IMR-90 (cell line): ENCODE measurements at regions not wholly inside any gene's neighbourhood (a gene's known extent, or its start where the extent isn't known, plus 50 kb on each side); places are given as distances from the start of the nearest gene placed in this dataset.

ENCODE experiments used
- ATAC-seq: fragments of 200-7000 bp; cut with Tn5 transposase; 2 replicates; pipeline ENCODE4 v1.9.1; 2020; ENCODE audit warnings: low read depth, mild to moderate bottlenecking, moderate library complexity
- BruUV-seq: library from RNA; stranded (reverse); fragments of 400-500 nt; replicated peaks from 2 replicates; lab custom pipeline; 2021; lab: Mats Ljungman, UMichigan
- CTCF ChIA-PET: fragments of 300-600 bp; formaldehyde crosslinking; extraction: SDS; loops from one replicate; lab custom pipeline; 2021; ENCODE audit warnings: antibody characterized with exemption; lab: Yijun Ruan, JAX
- POLR2A ChIA-PET: fragments of 300-600 bp; sonication (Branson Sonifier 250); formaldehyde crosslinking; loops from one replicate; lab custom pipeline; 2022; ENCODE audit warnings: antibody characterized with exemption; ENCODE audit not compliant: unreplicated experiment; lab: Charles Lee
- DNase-seq: peaks from one replicate; pipeline ENCODE4 v3.0.0; 2013
- H2AFZ ChIP-seq: replicated peaks from 2 replicates; pipeline ENCODE3; 2013; ENCODE audit warnings: low read length, mild to moderate bottlenecking; ENCODE audit not compliant: poor library complexity
- H2AK5ac ChIP-seq: 2 replicates; pipeline ENCODE4 v1.6.1; 2013; ENCODE audit warnings: low read depth, low read length, inconsistent platforms
- H2AK9ac ChIP-seq: replicated peaks from 2 replicates; pipeline ENCODE3; 2013; ENCODE audit warnings: mild to moderate bottlenecking, low read depth, low read length, moderate library complexity; ENCODE audit not compliant: poor library complexity
- H2BK120ac ChIP-seq: 2 replicates; pipeline ENCODE4 v1.6.1; 2013; ENCODE audit warnings: low read depth, low read length, inconsistent platforms
- H2BK15ac ChIP-seq: 3 replicates; pipeline ENCODE4 v1.6.1; 2013; ENCODE audit warnings: low read depth, low read length, inconsistent platforms
- H2BK20ac ChIP-seq: 2 replicates; pipeline ENCODE4 v1.6.1; 2013; ENCODE audit warnings: low read depth, mild to moderate bottlenecking, inconsistent platforms, low read length, moderate library complexity
- H2BK5ac ChIP-seq: 2 replicates; pipeline ENCODE4 v1.6.1; 2013; ENCODE audit warnings: mild to moderate bottlenecking, low read depth, low read length, inconsistent platforms; ENCODE audit not compliant: poor library complexity, severe bottlenecking
- H3K14ac ChIP-seq: replicated peaks from 2 replicates; pipeline ENCODE4 v1.6.1; 2013; ENCODE audit warnings: low read depth, low read length, inconsistent platforms
- H3K18ac ChIP-seq: 2 replicates; pipeline ENCODE4 v1.6.1; 2013; ENCODE audit warnings: low read depth, low read length, control low read depth
- H3K23ac ChIP-seq: 2 replicates; pipeline ENCODE4 v1.6.1; 2013; ENCODE audit warnings: low read depth, low read length, inconsistent platforms
- H3K27ac ChIP-seq: 2 replicates; pipeline ENCODE4 v1.5.1; 2013; ENCODE audit warnings: mild to moderate bottlenecking, control low read depth, low read length; ENCODE audit not compliant: insufficient read depth
- H3K27me3 ChIP-seq: 2 replicates; pipeline ENCODE4 v1.6.1; 2013; ENCODE audit warnings: low read length; ENCODE audit not compliant: control insufficient read depth, insufficient read depth
- H3K36me3 ChIP-seq: 2 replicates; pipeline ENCODE4 v1.6.1; 2013; ENCODE audit warnings: low read length, mixed read lengths; ENCODE audit not compliant: control insufficient read depth, insufficient read depth
- H3K4ac ChIP-seq: 2 replicates; pipeline ENCODE4 v1.6.1; 2013; ENCODE audit warnings: low read depth, low read length, inconsistent platforms
- H3K4me1 ChIP-seq: 2 replicates; pipeline ENCODE4 v1.6.1; 2013; ENCODE audit warnings: low read length, mixed read lengths; ENCODE audit not compliant: control insufficient read depth, insufficient read depth
- H3K4me2 ChIP-seq: 2 replicates; pipeline ENCODE4 v1.6.1; 2013; ENCODE audit warnings: low read depth, mild to moderate bottlenecking, control low read depth, low read length, moderate library complexity
- H3K4me3 ChIP-seq: 2 replicates; pipeline ENCODE4 v1.5.1; 2013; ENCODE audit warnings: low read depth, mild to moderate bottlenecking, control low read depth, low read length, moderate library complexity; ENCODE audit not compliant: insufficient read depth
- H3K56ac ChIP-seq: 2 replicates; pipeline ENCODE4 v1.6.1; 2013; ENCODE audit warnings: low read length, inconsistent platforms; ENCODE audit not compliant: insufficient read depth; ENCODE audit errors: extremely low read depth
- H3K79me1 ChIP-seq, 2 experiments: 2 replicates each; pipeline ENCODE4 v1.6.1; 2013; ENCODE audit warnings: low read length in 2 of 2, inconsistent platforms in 1 of 2, low read depth in 1 of 2
- H3K9ac ChIP-seq: 2 replicates; pipeline ENCODE4 v1.6.1; 2013; ENCODE audit warnings: low read depth, low read length, control low read depth
- H3K9me1 ChIP-seq: 2 replicates; pipeline ENCODE4 v1.6.1; 2013; ENCODE audit warnings: low read length, inconsistent platforms; ENCODE audit not compliant: insufficient read depth
- H3K9me3 ChIP-seq: 2 replicates; pipeline ENCODE4 v1.6.1; 2013; ENCODE audit warnings: low read length; ENCODE audit not compliant: control insufficient read depth, insufficient read depth
- H4K20me1 ChIP-seq: 2 replicates; pipeline ENCODE4 v1.6.1; 2013; ENCODE audit warnings: low read length, inconsistent platforms; ENCODE audit not compliant: insufficient read depth
- H4K5ac ChIP-seq: 2 replicates; pipeline ENCODE4 v1.6.1; 2013; ENCODE audit warnings: mild to moderate bottlenecking, low read depth, low read length, control low read depth
- H4K8ac ChIP-seq, 2 experiments: 2 replicates each; pipeline ENCODE4 v1.6.1; 2013; ENCODE audit warnings: low read depth in 2 of 2, low read length in 2 of 2, control low read depth in 1 of 2, inconsistent platforms in 1 of 2
- H4K91ac ChIP-seq: 2 replicates; pipeline ENCODE4 v1.6.1; 2013; ENCODE audit warnings: low read depth, low read length, inconsistent platforms; ENCODE audit not compliant: insufficient read depth
- BHLHE40 ChIP-seq: fragments of 150-350 bp; IDR thresholded peaks from 2 replicates; pipeline ENCODE4 v1.6.1; 2016; ENCODE audit warnings: mild to moderate bottlenecking, low read depth, low read length
- CEBPB ChIP-seq: IDR thresholded peaks from 2 replicates; pipeline ENCODE4 v1.6.1; 2012; ENCODE audit warnings: low read depth, low read length, improper control_type of control experiment
- CHD1 ChIP-seq: IDR thresholded peaks from 2 replicates; pipeline ENCODE4 v1.6.1; 2012; ENCODE audit warnings: low read depth, low read length, improper control_type of control experiment
- FOS ChIP-seq: fragments of 150-350 bp; IDR thresholded peaks from 2 replicates; pipeline ENCODE4 v1.6.1; 2016; ENCODE audit warnings: low read depth, low read length
- MAFK ChIP-seq: IDR thresholded peaks from 2 replicates; pipeline ENCODE4 v1.6.1; 2012; ENCODE audit warnings: low read depth, low read length, improper control_type of control experiment
- MAZ ChIP-seq: IDR thresholded peaks from 2 replicates; pipeline ENCODE4 v1.6.1; 2012; ENCODE audit warnings: low read depth, mild to moderate bottlenecking, low read length, improper control_type of control experiment, moderate library complexity, borderline replicate concordance
- MXI1 ChIP-seq: IDR thresholded peaks from 2 replicates; pipeline ENCODE4 v1.6.1; 2012; ENCODE audit warnings: low read depth, mild to moderate bottlenecking, low read length, moderate library complexity, borderline replicate concordance
- NFE2L2 ChIP-seq: fragments of 150-350 bp; IDR thresholded peaks from 2 replicates; pipeline ENCODE4 v1.6.1; 2016; ENCODE audit warnings: low read depth, mild to moderate bottlenecking, low read length
- POLR2A ChIP-seq: IDR thresholded peaks from 2 replicates; pipeline ENCODE4 v1.6.1; 2012; ENCODE audit warnings: mild to moderate bottlenecking, low read depth, low read length
- RCOR1 ChIP-seq: IDR thresholded peaks from 2 replicates; pipeline ENCODE4 v1.6.1; 2012; ENCODE audit warnings: mild to moderate bottlenecking, low read length, improper control_type of control experiment; ENCODE audit not compliant: insufficient replicate concordance
- RFX5 ChIP-seq: IDR thresholded peaks from 2 replicates; pipeline ENCODE4 v1.8.0; 2012; ENCODE audit warnings: low read depth, mild to moderate bottlenecking, low read length, moderate library complexity
- SMC3 ChIP-seq: fragments of 150-350 bp; IDR thresholded peaks from 2 replicates; pipeline ENCODE4 v1.6.1; 2016; ENCODE audit warnings: low read depth, mild to moderate bottlenecking, antibody characterized with exemption, low read length, moderate library complexity
- WGBS, 2 experiments: methylation state at CpG; one replicate each; pipeline versions ENCODE4 v1.1.5 to v1.1.7; 2013; ENCODE audit warnings: missing lambda C conversion rate in 2 of 2; ENCODE audit not compliant: insufficient read length in 1 of 2; ENCODE audit errors: extremely low coverage in 2 of 2; 5-methylcytosine and 5-hydroxymethylcytosine counted together
- dilution Hi-C: fragments of 300-500 bp; cut with HindIII; formaldehyde crosslinking; loops from one replicate; pipeline ENCODE4 v1.14.3; 2018; ENCODE audit warnings: low sequenced_read_pairs; ENCODE audit not compliant: unreplicated experiment
- in situ Hi-C: fragments of 300-500 bp; cut with MboI; formaldehyde crosslinking; loops from 3 replicates; pipeline ENCODE4 v1.14.3; 2019; ENCODE audit warnings: low sequenced_read_pairs, inconsistent platforms, mixed read lengths
- intact Hi-C: fragments of 100-400 bp; cut with micrococcal nuclease; formaldehyde crosslinking; loops from 2 replicates; pipeline ENCODE4 v1.10.0; 2022
- TF ChIP-seq, protein P1 (sequence below): conservative IDR thresholded peaks from 2 replicates; pipeline ENCODE4 v1.5.1; 2012; ENCODE audit warnings: mild to moderate bottlenecking, low read depth, low read length, improper control_type of control experiment

DNA sequence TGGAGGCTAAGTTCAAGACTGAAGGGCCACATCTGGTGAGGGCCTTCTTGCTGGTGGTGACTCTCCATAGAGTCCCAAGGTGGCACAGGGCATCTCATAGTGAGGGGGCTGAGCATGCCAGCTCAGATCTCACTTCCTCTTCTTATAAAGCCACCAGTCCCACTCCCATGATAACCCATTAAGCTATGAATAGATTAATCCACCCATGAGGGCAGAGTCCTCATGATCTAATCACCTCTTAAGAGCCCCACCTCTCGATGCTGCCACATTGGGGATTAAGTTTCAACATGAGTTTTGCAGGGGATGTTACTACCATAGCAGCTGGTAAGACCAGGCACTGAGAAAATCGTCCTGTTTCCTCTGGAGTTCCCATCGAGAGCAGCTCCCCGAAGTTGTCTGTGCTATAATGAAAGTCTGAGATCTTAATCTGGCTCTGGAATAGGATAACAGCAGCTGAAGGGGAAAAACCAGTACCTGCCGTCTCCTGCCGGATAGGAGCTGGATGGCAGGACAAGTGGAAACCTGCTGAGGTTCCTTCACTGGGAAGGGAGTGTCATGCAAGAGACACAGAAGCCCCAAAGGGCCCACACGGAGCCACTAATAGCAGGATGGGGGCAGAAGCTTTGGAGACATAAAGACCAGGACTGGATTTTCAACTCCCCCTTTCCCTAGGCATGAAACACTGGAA is 79.5 kb upstream of the EPHB3 start:
- CTCF ChIA-PET, result interaction anchor here (0.6 to 1.3 kb wide), 2 partner anchors 111 to 651 kb away, joined by 3 to 6 read pairs; no protein-coding TSS in a partner anchor
- ATAC-seq, result no peak
- dilution Hi-C loops, result no loop called here

More for the DNA sequence above, 79.5 kb upstream of the EPHB3 start:
- Histone ChIP-seq H2BK20ac (no peak overlapping the region), H3K27me3 (peaks cover 23% of the 10 kb centered on the region), H3K18ac (no peak overlapping the region), H3K36me3 (no peaks in the 10 kb centered on the region), H3K9me1 (no peaks in the 10 kb centered on the region), H4K5ac (no peak overlapping the region), H2BK5ac (no peak overlapping the region), H2BK15ac (no peak overlapping the region), H3K4me1 (no peaks in the 10 kb centered on the region), H4K8ac (no peak overlapping the region), H3K4ac (no peak overlapping the region), H4K91ac (no peak overlapping the region), H2BK120ac (no peak overlapping the region), H3K9me3 (no peaks in the 10 kb centered on the region), H2AK5ac (no peak overlapping the region), H2AFZ (no peak overlapping the region), H3K27ac (no peak overlapping the region), H3K4me3 (no peak overlapping the region), H3K9ac (no peak overlapping the region), H3K79me1 (no peaks in the 10 kb centered on the region), H3K56ac (no peak overlapping the region), H3K4me2 (no peak overlapping the region), H4K20me1 (no peaks in the 10 kb centered on the region), H3K23ac (no peak overlapping the region), H2AK9ac (no peak overlapping the region), H3K14ac (no peak overlapping the region)
- no peak for DNase-seq
- TF ChIP-seq MXI1, result no peak
- no peak for TF ChIP-seq MAFK
- no peak for TF ChIP-seq MAZ
- TF ChIP-seq FOS, result no peak
- TF ChIP-seq NFE2L2, result no peak
- TF ChIP-seq CEBPB, result no peak
- no peak for TF ChIP-seq CHD1
- no peak for TF ChIP-seq SMC3
- TF ChIP-seq, protein P1, sequence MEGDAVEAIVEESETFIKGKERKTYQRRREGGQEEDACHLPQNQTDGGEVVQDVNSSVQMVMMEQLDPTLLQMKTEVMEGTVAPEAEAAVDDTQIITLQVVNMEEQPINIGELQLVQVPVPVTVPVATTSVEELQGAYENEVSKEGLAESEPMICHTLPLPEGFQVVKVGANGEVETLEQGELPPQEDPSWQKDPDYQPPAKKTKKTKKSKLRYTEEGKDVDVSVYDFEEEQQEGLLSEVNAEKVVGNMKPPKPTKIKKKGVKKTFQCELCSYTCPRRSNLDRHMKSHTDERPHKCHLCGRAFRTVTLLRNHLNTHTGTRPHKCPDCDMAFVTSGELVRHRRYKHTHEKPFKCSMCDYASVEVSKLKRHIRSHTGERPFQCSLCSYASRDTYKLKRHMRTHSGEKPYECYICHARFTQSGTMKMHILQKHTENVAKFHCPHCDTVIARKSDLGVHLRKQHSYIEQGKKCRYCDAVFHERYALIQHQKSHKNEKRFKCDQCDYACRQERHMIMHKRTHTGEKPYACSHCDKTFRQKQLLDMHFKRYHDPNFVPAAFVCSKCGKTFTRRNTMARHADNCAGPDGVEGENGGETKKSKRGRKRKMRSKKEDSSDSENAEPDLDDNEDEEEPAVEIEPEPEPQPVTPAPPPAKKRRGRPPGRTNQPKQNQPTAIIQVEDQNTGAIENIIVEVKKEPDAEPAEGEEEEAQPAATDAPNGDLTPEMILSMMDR, result no peak
- no peak for TF ChIP-seq POLR2A
- no peak for TF ChIP-seq RCOR1
- TF ChIP-seq RFX5, result no peak
- no peak for TF ChIP-seq BHLHE40
- intact Hi-C loops (no loop called here), in situ Hi-C loops (no loop called here)
- POLR2A ChIA-PET, result no interaction called here
- no TSS peak for BruUV-seq
- 23% methylated on average over 3 of the region's 7 CpGs; no CpG with 5 or more reads in 1 of the 2 experiments for WGBS, 2 experiments
